ENCODE measurements at regions not wholly inside any gene's neighbourhood (a gene's known extent, or its start where the extent isn't known, plus 50 kb on each side); places are given as distances from the start of the nearest gene placed in this dataset.

DNA sequence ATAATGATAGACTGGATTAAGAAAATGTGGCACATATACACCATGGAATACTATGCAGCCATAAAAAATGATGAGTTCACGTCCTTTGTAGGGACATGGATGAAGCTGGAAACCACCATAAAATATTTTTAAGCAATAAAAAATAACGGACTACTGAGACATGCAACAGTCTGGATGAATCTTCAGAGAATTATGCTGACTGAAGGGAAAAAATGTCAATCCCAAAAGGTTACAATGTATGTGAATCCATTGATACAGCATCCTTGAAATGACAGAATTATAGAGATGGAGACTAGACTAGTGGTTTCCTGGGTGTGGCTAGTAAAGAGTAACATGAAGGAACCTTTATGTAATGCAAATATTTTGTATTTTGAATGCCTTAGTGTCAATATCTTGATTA, 1808.6 kb upstream of the NUDT12 start:
- no peak for DNase-seq (ENCODE audit: low read depth)
- TF ChIP-seq, protein P1, sequence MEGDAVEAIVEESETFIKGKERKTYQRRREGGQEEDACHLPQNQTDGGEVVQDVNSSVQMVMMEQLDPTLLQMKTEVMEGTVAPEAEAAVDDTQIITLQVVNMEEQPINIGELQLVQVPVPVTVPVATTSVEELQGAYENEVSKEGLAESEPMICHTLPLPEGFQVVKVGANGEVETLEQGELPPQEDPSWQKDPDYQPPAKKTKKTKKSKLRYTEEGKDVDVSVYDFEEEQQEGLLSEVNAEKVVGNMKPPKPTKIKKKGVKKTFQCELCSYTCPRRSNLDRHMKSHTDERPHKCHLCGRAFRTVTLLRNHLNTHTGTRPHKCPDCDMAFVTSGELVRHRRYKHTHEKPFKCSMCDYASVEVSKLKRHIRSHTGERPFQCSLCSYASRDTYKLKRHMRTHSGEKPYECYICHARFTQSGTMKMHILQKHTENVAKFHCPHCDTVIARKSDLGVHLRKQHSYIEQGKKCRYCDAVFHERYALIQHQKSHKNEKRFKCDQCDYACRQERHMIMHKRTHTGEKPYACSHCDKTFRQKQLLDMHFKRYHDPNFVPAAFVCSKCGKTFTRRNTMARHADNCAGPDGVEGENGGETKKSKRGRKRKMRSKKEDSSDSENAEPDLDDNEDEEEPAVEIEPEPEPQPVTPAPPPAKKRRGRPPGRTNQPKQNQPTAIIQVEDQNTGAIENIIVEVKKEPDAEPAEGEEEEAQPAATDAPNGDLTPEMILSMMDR (conservative IDR thresholded peaks at IDR 0.05; ENCODE audit: low read depth, low read length) = no peak
- H3K4me3 ChIP-seq (ENCODE audit: low read length) = no peak overlapping the region

DNA sequence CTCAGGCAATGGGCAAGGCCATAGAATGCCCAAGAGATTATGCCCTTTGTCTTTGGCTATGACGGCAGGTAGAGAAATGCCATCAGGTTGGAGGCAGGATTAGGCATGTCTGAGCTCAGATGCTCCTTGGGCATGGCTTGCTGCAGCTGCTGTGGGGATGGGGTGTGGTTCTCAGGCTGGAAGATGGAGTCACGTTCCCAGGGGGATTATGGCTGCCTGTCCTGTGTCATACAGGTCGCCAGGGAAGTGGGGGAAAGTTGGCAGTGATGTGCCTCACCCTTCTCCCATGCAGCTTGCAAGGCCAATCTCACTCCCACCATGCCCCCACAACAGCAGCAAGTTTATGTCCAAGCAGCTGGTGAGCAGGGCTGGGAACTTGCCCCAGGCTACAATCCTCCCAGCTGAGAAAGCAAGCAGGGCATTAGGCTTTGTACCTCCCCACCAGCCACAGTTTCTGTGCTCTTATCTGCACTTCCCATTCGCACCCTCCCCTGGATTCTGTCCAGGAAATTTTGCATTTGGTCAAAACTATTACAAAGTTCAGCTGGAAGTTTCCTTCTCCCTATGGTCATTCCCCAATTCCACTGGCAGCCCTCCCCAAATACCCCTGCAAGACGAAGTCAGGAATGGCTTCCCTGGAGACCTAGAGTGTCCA, 1788.0 kb upstream of the NUDT12 start:
- DNase-seq (ENCODE audit: low read depth) = no peak
- TF ChIP-seq, protein P1 (conservative IDR thresholded peaks at IDR 0.05; ENCODE audit: low read depth, low read length) = no peak
- H3K4me3 ChIP-seq (ENCODE audit: low read length) = no peak overlapping the region

DNA sequence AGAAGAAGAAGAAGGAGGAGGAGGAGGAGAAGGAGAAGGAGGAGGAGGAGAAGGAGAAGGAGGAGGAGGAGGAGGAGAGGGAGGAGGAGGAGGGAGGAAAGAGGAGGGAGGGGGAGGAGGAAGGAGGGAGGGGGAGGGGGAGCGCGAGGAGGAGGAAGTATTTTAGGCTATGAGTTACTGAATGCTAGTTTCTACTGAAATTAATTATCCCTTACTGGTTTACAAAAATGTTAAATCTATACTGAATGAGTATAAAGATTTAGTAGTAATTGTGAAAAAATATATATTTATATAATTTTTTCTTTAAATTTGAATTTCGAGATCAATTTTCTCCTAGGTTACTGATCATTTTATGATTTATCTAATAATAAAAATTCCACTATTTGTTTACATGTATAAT, 1769.0 kb upstream of the NUDT12 start:
- TF ChIP-seq, protein P1 (conservative IDR thresholded peaks at IDR 0.05; ENCODE audit: low read depth, low read length) = no peak
- DNase-seq (ENCODE audit: low read depth) = no peak
- H3K4me3 ChIP-seq (ENCODE audit: low read length) = no peak overlapping the region

DNA sequence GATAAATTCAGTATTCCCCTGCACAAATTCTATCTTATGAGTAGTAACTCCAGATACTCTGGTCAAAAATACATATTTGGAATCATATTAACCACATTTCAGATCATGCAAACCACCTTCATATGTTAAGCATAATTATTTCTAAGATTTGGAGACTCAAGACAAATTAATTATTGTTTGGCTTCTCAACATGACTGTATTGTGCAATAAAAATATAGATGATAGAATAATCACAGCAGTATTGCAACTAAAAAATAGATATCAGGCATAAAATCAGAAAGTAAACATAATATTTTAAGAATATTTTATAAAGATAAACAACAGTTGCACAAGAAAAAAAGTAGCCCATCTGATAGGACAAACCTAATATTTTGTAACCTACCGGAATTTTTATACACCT, 1767.6 kb upstream of the NUDT12 start:
- no peak overlapping the region for H3K4me3 ChIP-seq (ENCODE audit: low read length)
- TF ChIP-seq, protein P1 (conservative IDR thresholded peaks at IDR 0.05; ENCODE audit: low read depth, low read length) = no peak
- DNase-seq (ENCODE audit: low read depth) = no peak

DNA sequence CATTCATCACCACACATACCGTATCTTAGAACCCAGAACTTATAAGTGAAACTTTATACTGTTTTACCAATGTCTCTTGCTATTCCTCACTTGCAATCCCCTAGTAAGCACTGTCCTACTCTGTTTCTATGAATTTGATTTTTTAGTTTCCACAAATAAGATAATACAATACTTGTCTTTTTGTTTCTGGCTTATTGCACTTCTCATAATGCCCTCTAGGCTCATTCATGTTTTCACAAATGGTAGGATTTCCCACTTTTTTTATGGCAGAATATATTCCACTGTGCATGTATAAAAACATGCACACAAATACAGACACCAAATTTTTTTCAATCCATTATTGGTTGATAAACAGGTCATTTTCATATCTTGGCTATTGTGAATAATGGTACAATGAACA, 1742.3 kb upstream of the NUDT12 start:
- H3K4me3 ChIP-seq (ENCODE audit: low read length) = no peak overlapping the region
- DNase-seq (ENCODE audit: low read depth) = no peak
- TF ChIP-seq, protein P1 (conservative IDR thresholded peaks at IDR 0.05; ENCODE audit: low read depth, low read length) = no peak

DNA sequence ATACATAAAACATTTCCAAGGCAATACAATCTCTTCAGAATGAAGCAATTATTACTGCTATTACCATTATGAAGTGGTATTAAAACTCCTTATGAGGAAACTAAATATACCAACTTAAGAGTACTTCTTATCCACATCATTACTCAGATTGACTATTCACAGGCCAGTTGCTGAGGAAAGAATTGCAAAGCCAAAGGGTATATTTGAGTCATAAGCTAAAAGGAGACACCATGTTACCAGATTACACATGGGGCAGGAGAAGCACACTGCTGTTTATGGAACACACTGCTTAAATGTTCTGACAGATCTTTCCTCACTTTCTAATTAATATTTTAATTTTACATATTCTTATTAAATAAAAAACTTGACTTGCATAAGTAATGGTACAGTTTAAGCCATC, 1726.4 kb upstream of the NUDT12 start:
- TF ChIP-seq, protein P1 (conservative IDR thresholded peaks at IDR 0.05; ENCODE audit: low read depth, low read length) = no peak
- DNase-seq (ENCODE audit: low read depth) = no peak
- no peak overlapping the region for H3K4me3 ChIP-seq (ENCODE audit: low read length)

DNA sequence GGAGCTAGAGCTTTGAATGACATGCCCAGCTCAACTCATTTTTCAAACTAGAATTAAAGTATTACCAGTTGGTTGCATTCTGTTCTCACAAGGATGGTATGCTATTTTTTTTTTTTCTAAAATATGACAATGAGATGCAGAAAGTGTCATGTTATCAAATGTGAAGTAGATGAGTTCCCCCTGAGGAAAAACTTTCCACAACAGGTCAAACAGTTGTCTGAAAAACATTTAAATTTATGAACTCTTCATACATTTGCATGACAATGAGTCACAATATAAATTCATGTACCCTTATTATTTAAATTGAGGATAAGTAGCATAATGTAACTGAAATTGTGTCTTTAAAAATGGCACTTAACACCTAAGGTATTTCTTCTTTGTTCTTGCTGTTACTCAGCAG, 1720.5 kb upstream of the NUDT12 start:
- no peak for DNase-seq (ENCODE audit: low read depth)
- H3K4me3 ChIP-seq (ENCODE audit: low read length) = no peak overlapping the region
- TF ChIP-seq, protein P1 (conservative IDR thresholded peaks at IDR 0.05; ENCODE audit: low read depth, low read length) = no peak
